Right cardiac atrium (tissue), 5 donors: ENCODE measurements at regions not wholly inside any gene's neighbourhood (a gene's known extent, or its start where the extent isn't known, plus 50 kb on each side); places are given as distances from the start of the nearest gene placed in this dataset.

Source experiments
- ATAC-seq, 2 donors: fragments of 200-7000 bp; cut with Tn5 transposase; one replicate each; pipeline versions ENCODE4 v1.8.0 to v1.9.1; 2020; ENCODE audit warnings: moderate library complexity in 2 of 2, mild to moderate bottlenecking in 1 of 2
- DNase-seq, 3 donors: peaks; one replicate each; pipeline ENCODE4 v3.0.0-alpha.2; 2020
- H3K27ac ChIP-seq: one replicate; pipeline ENCODE4 v1.5.1; 2013; ENCODE audit warnings: mild to moderate bottlenecking, low read length, control low read depth, moderate library complexity
- H3K27me3 ChIP-seq: one replicate; pipeline ENCODE4 v1.6.1; 2013; ENCODE audit not compliant: control insufficient read depth, insufficient read depth
- H3K4me1 ChIP-seq: one replicate; pipeline ENCODE4 v1.6.1; 2013; ENCODE audit warnings: low read length; ENCODE audit not compliant: control insufficient read depth, insufficient read depth
- H3K4me3 ChIP-seq: one replicate; pipeline ENCODE4 v1.5.1; 2013; ENCODE audit warnings: low read length, control low read depth
- H3K9me3 ChIP-seq: one replicate; pipeline ENCODE4 v1.6.1; 2013; ENCODE audit warnings: low read length; ENCODE audit not compliant: control insufficient read depth
- WGBS: extraction: QIAGEN DNeasy Blood & Tissue Kit; methylation state at CpG from one replicate; pipeline ENCODE4 v1.1.7; 2013; 5-methylcytosine and 5-hydroxymethylcytosine counted together
- intact Hi-C, 4 donors: fragments of 100-400 bp; cut with DNase I; formaldehyde crosslinking; loops; one replicate each; pipeline versions ENCODE4 v1.11.0 to v1.14.0; 2022 to 2023
- donor health status: healthy with polysubstance abuse.
- donor health status: DM: no; HTN: yes; CAD: no.
- donor health status: DM: no; HTN: no; CAD: no.
- donor health status: DM: no; HTN: yes; CAD: no; lungs with severe emphysema.
- donor health status: DM: yes; HTN: yes; CAD: no.

- Histone ChIP-seq H3K27ac (no peak overlapping the region), H3K9me3 (no peaks in the 10 kb centered on the region), H3K27me3 (no peaks in the 10 kb centered on the region), H3K4me1 (no peaks in the 10 kb centered on the region), H3K4me3 (no peak overlapping the region)
- peak in 1 of 3 donors; percentile 13 for DNase-seq
- intact Hi-C loops, result no loop called here
- ATAC-seq, result peak; percentile 82 to 87
- WGBS, result 68% methylated on average over 1 of the region's 1 CpG
Observed at GRCh38 chr3:190252080-190252479, 70.2 kb downstream of the CLDN1 start.

GRCh38 chr3:190249414-190249813, 72.8 kb downstream of the CLDN1 start:
- Histone ChIP-seq H3K9me3 (peaks cover 2% of the 10 kb centered on the region), H3K4me1 (no peaks in the 10 kb centered on the region), H3K4me3 (no peak overlapping the region), H3K27me3 (no peaks in the 10 kb centered on the region), H3K27ac (no peak overlapping the region)
- 72% methylated on average over 2 of the region's 2 CpGs for WGBS
- ATAC-seq (no peak), DNase-seq (no peak)
- intact Hi-C loops, result no loop called here

- Histone ChIP-seq H3K27me3 (no peaks in the 10 kb centered on the region), H3K4me1 (no peaks in the 10 kb centered on the region), H3K9me3 (peaks cover 5% of the 10 kb centered on the region), H3K4me3 (no peak overlapping the region), H3K27ac (no peak overlapping the region)
- no peak for DNase-seq
- intact Hi-C loops, result no loop called here
- WGBS, result 61% methylated on average over 2 of the region's 2 CpGs
- no peak for ATAC-seq
Observed at GRCh38 chr3:190242147-190242546, 80.1 kb downstream of the CLDN1 start.

GRCh38 chr3:190239325-190239724, 82.9 kb downstream of the CLDN1 start:
- Histone ChIP-seq H3K27ac (no peak overlapping the region), H3K27me3 (no peaks in the 10 kb centered on the region), H3K9me3 (peaks cover 3% of the 10 kb centered on the region), H3K4me3 (no peak overlapping the region), H3K4me1 (no peaks in the 10 kb centered on the region)
- WGBS, result 74% methylated on average over 2 of the region's 2 CpGs
- intact Hi-C loops, result no loop called here
- ATAC-seq, result no peak
- DNase-seq, result no peak

DNA sequence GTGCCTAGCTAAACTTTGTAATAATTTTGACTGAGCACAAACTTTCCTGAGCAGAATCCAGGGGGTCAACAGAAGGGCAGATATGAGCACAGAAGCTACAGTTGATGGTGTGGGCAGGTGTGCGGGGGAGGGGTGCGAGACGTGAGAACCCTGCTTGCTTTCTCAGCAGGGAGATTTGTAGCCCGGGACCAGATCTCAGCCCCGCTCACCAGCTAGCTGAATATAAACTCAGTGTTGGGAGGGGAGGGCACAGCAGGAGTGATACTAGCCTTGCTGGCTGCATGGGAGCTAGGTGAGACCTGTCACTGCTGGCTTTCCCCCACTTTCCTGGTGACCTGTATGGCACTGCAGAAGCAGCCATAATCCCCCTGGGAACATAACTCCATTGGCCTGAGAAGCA, 83.4 kb downstream of the CLDN1 start:
- no peak overlapping the region for H3K27ac ChIP-seq
- H3K4me1 ChIP-seq, result no peaks in the 10 kb centered on the region
- no peaks in the 10 kb centered on the region for H3K27me3 ChIP-seq
- 82% methylated on average over 5 of the region's 5 CpGs for WGBS
- DNase-seq, result no peak
- H3K4me3 ChIP-seq, result no peak overlapping the region
- intact Hi-C loops, result no loop called here
- peaks cover 3% of the 10 kb centered on the region for H3K9me3 ChIP-seq
- ATAC-seq, result no peak

DNA sequence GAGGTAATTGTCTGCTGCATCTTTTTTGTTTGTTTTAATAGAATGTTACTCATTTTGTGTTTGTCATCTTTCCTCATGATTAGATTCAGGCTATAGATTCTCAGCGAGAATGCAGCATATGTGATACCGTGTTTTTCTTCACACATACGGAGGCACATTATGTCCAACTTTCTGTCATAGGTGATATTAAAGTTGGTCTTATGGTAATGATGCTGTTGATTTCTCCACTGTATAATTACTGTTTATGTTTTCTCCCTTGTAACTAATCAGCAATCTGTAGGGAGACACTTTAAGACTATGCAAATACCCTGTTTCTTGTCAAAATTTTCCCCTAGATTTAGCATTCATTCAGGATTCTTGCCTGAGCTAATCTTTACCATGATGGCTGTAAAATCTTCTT, 87.6 kb downstream of the CLDN1 start:
- WGBS, result 91% methylated on average over 3 of the region's 3 CpGs
- no peaks in the 10 kb centered on the region for H3K27me3 ChIP-seq
- no peak for DNase-seq
- ATAC-seq, result no peak
- H3K9me3 ChIP-seq, result peaks cover 3% of the 10 kb centered on the region
- no peaks in the 10 kb centered on the region for H3K4me1 ChIP-seq
- no peak overlapping the region for H3K4me3 ChIP-seq
- intact Hi-C loops, result no loop called here
- no peak overlapping the region for H3K27ac ChIP-seq

GRCh38 chr3:190229632-190230424, 92.4 kb downstream of the CLDN1 start:
- Histone ChIP-seq H3K9me3 (no peaks in the 10 kb centered on the region), H3K27ac (no peak overlapping the region), H3K27me3 (no peaks in the 10 kb centered on the region), H3K4me3 (no peak overlapping the region), H3K4me1 (no peaks in the 10 kb centered on the region)
- intact Hi-C loops, result loop anchor here in 2 of 4 donors (5.0 to 10.0 kb wide), 3 partner anchors 92 to 152 kb away; partner anchors contain the start of gene CLDN1 (in 2 of the 2)
- no peak for ATAC-seq
- DNase-seq, result no peak
- WGBS, result 83% methylated on average over 4 of the region's 4 CpGs

- H3K4me3 ChIP-seq, result no peak overlapping the region
- DNase-seq, result no peak
- no peaks in the 10 kb centered on the region for H3K9me3 ChIP-seq
- H3K27ac ChIP-seq, result no peak overlapping the region
- intact Hi-C loops, result loop anchor here in 2 of 4 donors (5.0 to 10.0 kb wide), 3 partner anchors 95 to 155 kb away; partner anchors contain the start of gene CLDN1 (in 2 of the 2)
- WGBS, result 83% methylated on average over 2 of the region's 2 CpGs
- no peaks in the 10 kb centered on the region for H3K27me3 ChIP-seq
- no peak for ATAC-seq
- no peaks in the 10 kb centered on the region for H3K4me1 ChIP-seq
Observed at GRCh38 chr3:190227064-190227463, 95.2 kb downstream of the CLDN1 start.

GRCh38 chr3:190224863-190225692, 97.2 kb downstream of the CLDN1 start:
- no peaks in the 10 kb centered on the region for H3K4me1 ChIP-seq
- intact Hi-C loops, result loop anchor here in 2 of 4 donors (5.0 to 10.0 kb wide), 3 partner anchors 97 to 157 kb away; partner anchors contain the start of gene CLDN1 (in 2 of the 2)
- H3K27ac ChIP-seq, result no peak overlapping the region
- ATAC-seq, result no peak
- DNase-seq, result no peak
- no peaks in the 10 kb centered on the region for H3K27me3 ChIP-seq
- H3K9me3 ChIP-seq, result no peaks in the 10 kb centered on the region
- WGBS, result 30% methylated on average over 4 of the region's 4 CpGs
- no peak overlapping the region for H3K4me3 ChIP-seq

GRCh38 chr3:190224456-190224855, 97.8 kb downstream of the CLDN1 start:
- ATAC-seq, result no peak
- Histone ChIP-seq H3K9me3 (no peaks in the 10 kb centered on the region), H3K4me1 (no peaks in the 10 kb centered on the region), H3K27me3 (no peaks in the 10 kb centered on the region), H3K4me3 (no peak overlapping the region), H3K27ac (no peak overlapping the region)
- intact Hi-C loops, result loop anchor here in 1 of 4 donors (10.0 kb wide), 1 partner anchor 100 kb away; the partner anchor contains the start of gene CLDN1
- 73% methylated on average over 4 of the region's 4 CpGs for WGBS
- DNase-seq, result no peak

DNA sequence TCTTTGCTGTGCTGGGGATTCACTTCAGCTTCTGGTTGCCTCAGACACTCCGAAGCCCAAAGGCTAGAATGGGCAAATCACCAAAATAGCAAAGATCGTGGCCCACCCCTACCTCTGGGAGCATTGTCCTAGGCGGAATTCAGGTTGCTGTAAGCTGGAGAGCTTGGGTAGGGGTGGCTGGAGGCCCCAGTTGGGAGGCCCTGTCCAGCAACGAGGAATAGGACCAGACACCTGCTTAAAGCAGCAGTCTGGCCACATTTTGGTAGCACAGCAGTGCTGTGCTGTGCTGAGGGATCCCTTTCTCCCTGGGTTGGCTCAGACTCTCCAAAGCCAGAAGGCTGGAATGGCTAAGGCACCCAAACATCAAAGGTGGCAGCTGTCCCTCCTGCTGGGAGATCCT, 99.3 kb downstream of the CLDN1 start:
- Histone ChIP-seq H3K9me3 (no peaks in the 10 kb centered on the region), H3K4me3 (no peak overlapping the region), H3K27ac (no peak overlapping the region), H3K4me1 (no peaks in the 10 kb centered on the region), H3K27me3 (no peaks in the 10 kb centered on the region)
- intact Hi-C loops, result loop anchor here in 1 of 4 donors (10.0 kb wide), 1 partner anchor 102 kb away; the partner anchor contains the start of gene CLDN1
- DNase-seq (peak in 1 of 3 donors; percentile 14), ATAC-seq (no peak)
- 82% methylated on average over 4 of the region's 4 CpGs for WGBS
